Activated CD8-positive, alpha-beta memory T cell treated with anti-CD3 and anti-CD28 coated beads, Interleukin-2, amount 50 U/mL, for 24 hours (primary cell): ENCODE measurements at regions not wholly inside any gene's neighbourhood (a gene's known extent, or its start where the extent isn't known, plus 50 kb on each side); places are given as distances from the start of the nearest gene placed in this dataset.

Experiments used
- DNase-seq: peaks from one replicate; pipeline ENCODE4 v3.0.0-alpha.2; 2020; ENCODE audit errors: extremely low read depth

- DNase-seq: no peak
Observed at GRCh38 chr2:2542966-2543611, 212.0 kb upstream of the MYT1L start.

- no peak for DNase-seq
Observed at GRCh38 chr2:2542316-2542715, 211.2 kb upstream of the MYT1L start.

- DNase-seq: no peak
Observed at GRCh38 chr2:2540406-2540805, 209.3 kb upstream of the MYT1L start.

GRCh38 chr2:2536416-2537056, 205.5 kb upstream of the MYT1L start:
- no peak for DNase-seq

GRCh38 chr2:2530334-2530733, 199.3 kb upstream of the MYT1L start:
- no peak for DNase-seq

GRCh38 chr2:2528846-2529245, 197.8 kb upstream of the MYT1L start:
- DNase-seq: no peak

- no peak for DNase-seq
Observed at GRCh38 chr2:2527148-2527547, 196.1 kb upstream of the MYT1L start.

GRCh38 chr2:2524348-2524941, 193.4 kb upstream of the MYT1L start:
- DNase-seq: no peak

GRCh38 chr2:2523461-2524347, 192.6 kb upstream of the MYT1L start:
- DNase-seq: no peak

GRCh38 chr2:2520401-2520811, 189.3 kb upstream of the MYT1L start:
- DNase-seq: no peak

- DNase-seq: no peak
Observed at GRCh38 chr2:2519381-2519780, 188.3 kb upstream of the MYT1L start.

- no peak for DNase-seq
Observed at GRCh38 chr2:2517399-2517798, 186.3 kb upstream of the MYT1L start.

GRCh38 chr2:2516386-2516785, 185.3 kb upstream of the MYT1L start:
- DNase-seq: no peak

- DNase-seq: no peak
Observed at GRCh38 chr2:2512931-2513330, 181.9 kb upstream of the MYT1L start.

GRCh38 chr2:2507417-2507997, 176.4 kb upstream of the MYT1L start:
- no peak for DNase-seq

GRCh38 chr2:2506536-2506935, 175.5 kb upstream of the MYT1L start:
- DNase-seq: no peak

GRCh38 chr2:2505604-2506003, 174.5 kb upstream of the MYT1L start:
- no peak for DNase-seq

GRCh38 chr2:2503864-2504418, 172.9 kb upstream of the MYT1L start:
- DNase-seq: no peak

- no peak for DNase-seq
Observed at GRCh38 chr2:2502201-2502549, 171.1 kb upstream of the MYT1L start.

- no peak for DNase-seq
Observed at GRCh38 chr2:2501454-2502200, 170.6 kb upstream of the MYT1L start.

GRCh38 chr2:2495606-2496005, 164.5 kb upstream of the MYT1L start:
- DNase-seq: no peak
